ENCODE measurements at regions not wholly inside any gene's neighbourhood (a gene's known extent, or its start where the extent isn't known, plus 50 kb on each side); places are given as distances from the start of the nearest gene placed in this dataset.

GRCh38 chr3:17986348-17986816, 244.0 kb upstream of the TBC1D5 start:
- TF ChIP-seq ELF4 (IDR thresholded peaks at IDR 0.05) (no peak), SP1 (IDR thresholded peaks at IDR 0.05) (no peak), L3MBTL2 (conservative IDR thresholded peaks at IDR 0.05) (no peak), FOXM1 (IDR thresholded peaks at IDR 0.05; ENCODE audit: borderline replicate concordance) (no peak), BHLHE40 (IDR thresholded peaks at IDR 0.05; ENCODE audit: borderline replicate concordance) (no peak), SUZ12 (IDR thresholded peaks at IDR 0.05) (no peak), FOXA1 (IDR thresholded peaks at IDR 0.05) (no peak), ARNT (IDR thresholded peaks at IDR 0.05) (no peak), FOXK2 (IDR thresholded peaks at IDR 0.05) (no peak), CTBP1 (IDR thresholded peaks at IDR 0.05; ENCODE audit: borderline replicate concordance) (no peak)
- TF ChIP-seq, protein P1, sequence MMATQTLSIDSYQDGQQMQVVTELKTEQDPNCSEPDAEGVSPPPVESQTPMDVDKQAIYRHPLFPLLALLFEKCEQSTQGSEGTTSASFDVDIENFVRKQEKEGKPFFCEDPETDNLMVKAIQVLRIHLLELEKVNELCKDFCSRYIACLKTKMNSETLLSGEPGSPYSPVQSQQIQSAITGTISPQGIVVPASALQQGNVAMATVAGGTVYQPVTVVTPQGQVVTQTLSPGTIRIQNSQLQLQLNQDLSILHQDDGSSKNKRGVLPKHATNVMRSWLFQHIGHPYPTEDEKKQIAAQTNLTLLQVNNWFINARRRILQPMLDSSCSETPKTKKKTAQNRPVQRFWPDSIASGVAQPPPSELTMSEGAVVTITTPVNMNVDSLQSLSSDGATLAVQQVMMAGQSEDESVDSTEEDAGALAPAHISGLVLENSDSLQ (IDR thresholded peaks at IDR 0.05): no peak

Data from HEK293T (cell line).